WTC11 (cell line): ENCODE measurements at regions not wholly inside any gene's neighbourhood (a gene's known extent, or its start where the extent isn't known, plus 50 kb on each side); places are given as distances from the start of the nearest gene placed in this dataset.

Source experiments
- ATAC-seq: fragments of 200-7000 bp; cut with Tn5 transposase; 2 replicates; pipeline ENCODE4 v1.10.0; 2021; ENCODE audit warnings: mild to moderate bottlenecking, moderate library complexity
- CTCF ChIA-PET: fragments of 300-600 bp; sonication (Branson Sonifier 250); formaldehyde crosslinking; loops from one replicate; lab custom pipeline; 2021; ENCODE audit warnings: antibody characterized with exemption; lab: Charles Lee
- POLR2A ChIA-PET: fragments of 350-600 bp; sonication (Branson Sonifier 250); formaldehyde crosslinking; loops from one replicate; lab custom pipeline; 2021; ENCODE audit warnings: antibody characterized with exemption; lab: Charles Lee
- DNase-seq: peaks from one replicate; pipeline ENCODE4 v3.0.0; 2021; ENCODE audit warnings: low spot score
- H3K27ac Mint-ChIP-seq: 2 replicates; pipeline ENCODE4 v1.8.0; 2021; ENCODE audit warnings: mixed read lengths
- H3K27me3 Mint-ChIP-seq: 2 replicates; pipeline ENCODE4 v1.8.0; 2021; ENCODE audit warnings: low read depth, mild to moderate bottlenecking, moderate library complexity, mixed read lengths
- H3K36me3 Mint-ChIP-seq: 2 replicates; pipeline ENCODE4 v1.8.0; 2021; ENCODE audit warnings: mixed read lengths
- H3K4me1 Mint-ChIP-seq: 2 replicates; pipeline ENCODE4 v1.8.0; 2022; ENCODE audit warnings: mixed read lengths
- H3K4me3 Mint-ChIP-seq: 2 replicates; pipeline ENCODE4 v1.8.0; 2021; ENCODE audit warnings: mild to moderate bottlenecking, moderate library complexity, mixed read lengths
- H3K9me3 Mint-ChIP-seq: 2 replicates; pipeline ENCODE4 v1.8.0; 2021; ENCODE audit warnings: mixed read lengths
- E2F5 ChIP-seq: sonication (generic); formaldehyde crosslinking; IDR thresholded peaks from 2 replicates; pipeline ENCODE4 v1.8.1; 2022; ENCODE audit warnings: mild to moderate bottlenecking, moderate library complexity, missing genetic modification reagents
- EMX1 ChIP-seq: fragments of 250-450 bp; sonication (Bioruptor Pico); IDR thresholded peaks from 2 replicates; pipeline ENCODE4 v1.8.0; 2021; ENCODE audit warnings: mild to moderate bottlenecking
- FOXJ3 ChIP-seq: sonication (generic); formaldehyde crosslinking; IDR thresholded peaks from 2 replicates; pipeline ENCODE4 v1.9.0; 2021; ENCODE audit warnings: missing genetic modification reagents, mild to moderate bottlenecking, borderline replicate concordance
- KAT7 ChIP-seq: sonication (generic); formaldehyde crosslinking; IDR thresholded peaks from 2 replicates; pipeline ENCODE4 v1.8.1; 2023; ENCODE audit warnings: missing genetic modification reagents, mild to moderate bottlenecking, borderline replicate concordance
- NR1H2 ChIP-seq: sonication (generic); formaldehyde crosslinking; IDR thresholded peaks from 2 replicates; pipeline ENCODE4 v1.9.0; 2021; ENCODE audit warnings: mild to moderate bottlenecking, moderate library complexity, missing genetic modification reagents
- NR2C2 ChIP-seq: sonication (generic); formaldehyde crosslinking; IDR thresholded peaks from 2 replicates; pipeline ENCODE4 v1.8.0; 2022; ENCODE audit warnings: mild to moderate bottlenecking, missing genetic modification reagents
- SMAD4 ChIP-seq: sonication (generic); formaldehyde crosslinking; IDR thresholded peaks from 2 replicates; pipeline ENCODE4 v1.8.0; 2022; ENCODE audit warnings: mild to moderate bottlenecking, missing genetic modification reagents
- USF1 ChIP-seq: sonication (generic); formaldehyde crosslinking; IDR thresholded peaks from 2 replicates; pipeline ENCODE4 v1.8.0; 2022; ENCODE audit warnings: mild to moderate bottlenecking, missing genetic modification reagents
- ZNF263 ChIP-seq: sonication (generic); formaldehyde crosslinking; IDR thresholded peaks from 2 replicates; pipeline ENCODE4 v1.8.1; 2022; ENCODE audit warnings: low read depth, mild to moderate bottlenecking, moderate library complexity, missing genetic modification reagents
- ZNF423 ChIP-seq: fragments of 250-450 bp; sonication (Bioruptor Pico); IDR thresholded peaks from 2 replicates; pipeline ENCODE4 v2.1.2; 2022; ENCODE audit warnings: mild to moderate bottlenecking, moderate library complexity
- TF ChIP-seq, protein P1 (sequence below): sonication (generic); formaldehyde crosslinking; IDR thresholded peaks from 2 replicates; pipeline ENCODE4 v1.8.1; 2023; ENCODE audit warnings: mild to moderate bottlenecking, missing genetic modification reagents, borderline replicate concordance
- TF ChIP-seq, protein P2 (sequence below): sonication (generic); formaldehyde crosslinking; IDR thresholded peaks from 2 replicates; pipeline ENCODE4 v1.8.1; 2022; ENCODE audit warnings: mild to moderate bottlenecking, missing genetic modification reagents, moderate library complexity, borderline replicate concordance
- TF ChIP-seq, protein P3 (sequence below): fragments of 250-450 bp; sonication (Bioruptor Pico); IDR thresholded peaks from 2 replicates; pipeline ENCODE4 v1.9.0; 2021; ENCODE audit warnings: mild to moderate bottlenecking, borderline replicate concordance
- TF ChIP-seq, protein P4 (sequence below): sonication (generic); formaldehyde crosslinking; IDR thresholded peaks from 2 replicates; pipeline ENCODE4 v1.8.0; 2022; ENCODE audit warnings: missing genetic modification reagents

DNA sequence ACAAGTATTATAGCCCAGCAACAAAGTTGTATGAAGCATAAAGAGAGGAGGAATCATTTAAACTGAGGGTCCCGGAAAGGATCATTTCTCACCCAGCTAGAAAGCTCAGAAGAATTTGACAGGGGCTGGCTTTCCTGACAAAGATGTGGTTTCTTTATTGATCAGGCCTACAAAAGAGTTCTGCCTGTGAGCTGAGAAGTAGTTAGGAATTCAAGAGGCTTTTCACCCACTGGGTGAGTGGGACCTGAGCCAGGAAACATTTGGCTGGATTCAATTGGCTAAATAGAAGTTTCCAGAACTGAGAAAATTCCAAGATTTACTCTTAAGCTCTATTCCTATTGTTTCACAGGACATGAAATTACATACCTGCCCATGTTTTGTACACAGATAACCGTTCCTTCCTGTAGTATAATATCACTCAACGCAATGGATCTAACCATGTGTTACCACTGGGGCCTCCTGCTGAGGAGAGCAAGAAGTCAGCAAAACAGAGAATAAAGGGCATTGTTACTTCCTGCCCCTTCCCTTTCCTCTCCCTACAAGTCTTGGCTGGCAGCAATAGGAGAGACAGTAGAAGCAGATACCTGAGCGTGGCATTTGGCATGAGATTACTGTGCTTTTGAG is 53.9 kb upstream of the PAPSS2 start:
- TF ChIP-seq, protein P1, sequence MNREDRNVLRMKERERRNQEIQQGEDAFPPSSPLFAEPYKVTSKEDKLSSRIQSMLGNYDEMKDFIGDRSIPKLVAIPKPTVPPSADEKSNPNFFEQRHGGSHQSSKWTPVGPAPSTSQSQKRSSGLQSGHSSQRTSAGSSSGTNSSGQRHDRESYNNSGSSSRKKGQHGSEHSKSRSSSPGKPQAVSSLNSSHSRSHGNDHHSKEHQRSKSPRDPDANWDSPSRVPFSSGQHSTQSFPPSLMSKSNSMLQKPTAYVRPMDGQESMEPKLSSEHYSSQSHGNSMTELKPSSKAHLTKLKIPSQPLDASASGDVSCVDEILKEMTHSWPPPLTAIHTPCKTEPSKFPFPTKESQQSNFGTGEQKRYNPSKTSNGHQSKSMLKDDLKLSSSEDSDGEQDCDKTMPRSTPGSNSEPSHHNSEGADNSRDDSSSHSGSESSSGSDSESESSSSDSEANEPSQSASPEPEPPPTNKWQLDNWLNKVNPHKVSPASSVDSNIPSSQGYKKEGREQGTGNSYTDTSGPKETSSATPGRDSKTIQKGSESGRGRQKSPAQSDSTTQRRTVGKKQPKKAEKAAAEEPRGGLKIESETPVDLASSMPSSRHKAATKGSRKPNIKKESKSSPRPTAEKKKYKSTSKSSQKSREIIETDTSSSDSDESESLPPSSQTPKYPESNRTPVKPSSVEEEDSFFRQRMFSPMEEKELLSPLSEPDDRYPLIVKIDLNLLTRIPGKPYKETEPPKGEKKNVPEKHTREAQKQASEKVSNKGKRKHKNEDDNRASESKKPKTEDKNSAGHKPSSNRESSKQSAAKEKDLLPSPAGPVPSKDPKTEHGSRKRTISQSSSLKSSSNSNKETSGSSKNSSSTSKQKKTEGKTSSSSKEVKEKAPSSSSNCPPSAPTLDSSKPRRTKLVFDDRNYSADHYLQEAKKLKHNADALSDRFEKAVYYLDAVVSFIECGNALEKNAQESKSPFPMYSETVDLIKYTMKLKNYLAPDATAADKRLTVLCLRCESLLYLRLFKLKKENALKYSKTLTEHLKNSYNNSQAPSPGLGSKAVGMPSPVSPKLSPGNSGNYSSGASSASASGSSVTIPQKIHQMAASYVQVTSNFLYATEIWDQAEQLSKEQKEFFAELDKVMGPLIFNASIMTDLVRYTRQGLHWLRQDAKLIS (CRISPR knock-in tag): no peak
- TF ChIP-seq NR1H2 (CRISPR knock-in tag) (no peak), FOXJ3 (no peak), USF1 (no peak), ZNF263 (no peak), ZNF423 (CRISPR knock-in tag) (no peak), KAT7 (CRISPR knock-in tag) (no peak), NR2C2 (CRISPR knock-in tag) (no peak), E2F5 (CRISPR knock-in tag) (no peak), SMAD4 (CRISPR knock-in tag) (no peak), EMX1 (CRISPR knock-in tag) (no peak)
- TF ChIP-seq, protein P2, sequence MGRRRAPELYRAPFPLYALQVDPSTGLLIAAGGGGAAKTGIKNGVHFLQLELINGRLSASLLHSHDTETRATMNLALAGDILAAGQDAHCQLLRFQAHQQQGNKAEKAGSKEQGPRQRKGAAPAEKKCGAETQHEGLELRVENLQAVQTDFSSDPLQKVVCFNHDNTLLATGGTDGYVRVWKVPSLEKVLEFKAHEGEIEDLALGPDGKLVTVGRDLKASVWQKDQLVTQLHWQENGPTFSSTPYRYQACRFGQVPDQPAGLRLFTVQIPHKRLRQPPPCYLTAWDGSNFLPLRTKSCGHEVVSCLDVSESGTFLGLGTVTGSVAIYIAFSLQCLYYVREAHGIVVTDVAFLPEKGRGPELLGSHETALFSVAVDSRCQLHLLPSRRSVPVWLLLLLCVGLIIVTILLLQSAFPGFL (CRISPR knock-in tag): no peak
- TF ChIP-seq, protein P3, sequence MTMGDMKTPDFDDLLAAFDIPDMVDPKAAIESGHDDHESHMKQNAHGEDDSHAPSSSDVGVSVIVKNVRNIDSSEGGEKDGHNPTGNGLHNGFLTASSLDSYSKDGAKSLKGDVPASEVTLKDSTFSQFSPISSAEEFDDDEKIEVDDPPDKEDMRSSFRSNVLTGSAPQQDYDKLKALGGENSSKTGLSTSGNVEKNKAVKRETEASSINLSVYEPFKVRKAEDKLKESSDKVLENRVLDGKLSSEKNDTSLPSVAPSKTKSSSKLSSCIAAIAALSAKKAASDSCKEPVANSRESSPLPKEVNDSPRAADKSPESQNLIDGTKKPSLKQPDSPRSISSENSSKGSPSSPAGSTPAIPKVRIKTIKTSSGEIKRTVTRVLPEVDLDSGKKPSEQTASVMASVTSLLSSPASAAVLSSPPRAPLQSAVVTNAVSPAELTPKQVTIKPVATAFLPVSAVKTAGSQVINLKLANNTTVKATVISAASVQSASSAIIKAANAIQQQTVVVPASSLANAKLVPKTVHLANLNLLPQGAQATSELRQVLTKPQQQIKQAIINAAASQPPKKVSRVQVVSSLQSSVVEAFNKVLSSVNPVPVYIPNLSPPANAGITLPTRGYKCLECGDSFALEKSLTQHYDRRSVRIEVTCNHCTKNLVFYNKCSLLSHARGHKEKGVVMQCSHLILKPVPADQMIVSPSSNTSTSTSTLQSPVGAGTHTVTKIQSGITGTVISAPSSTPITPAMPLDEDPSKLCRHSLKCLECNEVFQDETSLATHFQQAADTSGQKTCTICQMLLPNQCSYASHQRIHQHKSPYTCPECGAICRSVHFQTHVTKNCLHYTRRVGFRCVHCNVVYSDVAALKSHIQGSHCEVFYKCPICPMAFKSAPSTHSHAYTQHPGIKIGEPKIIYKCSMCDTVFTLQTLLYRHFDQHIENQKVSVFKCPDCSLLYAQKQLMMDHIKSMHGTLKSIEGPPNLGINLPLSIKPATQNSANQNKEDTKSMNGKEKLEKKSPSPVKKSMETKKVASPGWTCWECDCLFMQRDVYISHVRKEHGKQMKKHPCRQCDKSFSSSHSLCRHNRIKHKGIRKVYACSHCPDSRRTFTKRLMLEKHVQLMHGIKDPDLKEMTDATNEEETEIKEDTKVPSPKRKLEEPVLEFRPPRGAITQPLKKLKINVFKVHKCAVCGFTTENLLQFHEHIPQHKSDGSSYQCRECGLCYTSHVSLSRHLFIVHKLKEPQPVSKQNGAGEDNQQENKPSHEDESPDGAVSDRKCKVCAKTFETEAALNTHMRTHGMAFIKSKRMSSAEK (CRISPR knock-in tag): no peak
- TF ChIP-seq, protein P4, sequence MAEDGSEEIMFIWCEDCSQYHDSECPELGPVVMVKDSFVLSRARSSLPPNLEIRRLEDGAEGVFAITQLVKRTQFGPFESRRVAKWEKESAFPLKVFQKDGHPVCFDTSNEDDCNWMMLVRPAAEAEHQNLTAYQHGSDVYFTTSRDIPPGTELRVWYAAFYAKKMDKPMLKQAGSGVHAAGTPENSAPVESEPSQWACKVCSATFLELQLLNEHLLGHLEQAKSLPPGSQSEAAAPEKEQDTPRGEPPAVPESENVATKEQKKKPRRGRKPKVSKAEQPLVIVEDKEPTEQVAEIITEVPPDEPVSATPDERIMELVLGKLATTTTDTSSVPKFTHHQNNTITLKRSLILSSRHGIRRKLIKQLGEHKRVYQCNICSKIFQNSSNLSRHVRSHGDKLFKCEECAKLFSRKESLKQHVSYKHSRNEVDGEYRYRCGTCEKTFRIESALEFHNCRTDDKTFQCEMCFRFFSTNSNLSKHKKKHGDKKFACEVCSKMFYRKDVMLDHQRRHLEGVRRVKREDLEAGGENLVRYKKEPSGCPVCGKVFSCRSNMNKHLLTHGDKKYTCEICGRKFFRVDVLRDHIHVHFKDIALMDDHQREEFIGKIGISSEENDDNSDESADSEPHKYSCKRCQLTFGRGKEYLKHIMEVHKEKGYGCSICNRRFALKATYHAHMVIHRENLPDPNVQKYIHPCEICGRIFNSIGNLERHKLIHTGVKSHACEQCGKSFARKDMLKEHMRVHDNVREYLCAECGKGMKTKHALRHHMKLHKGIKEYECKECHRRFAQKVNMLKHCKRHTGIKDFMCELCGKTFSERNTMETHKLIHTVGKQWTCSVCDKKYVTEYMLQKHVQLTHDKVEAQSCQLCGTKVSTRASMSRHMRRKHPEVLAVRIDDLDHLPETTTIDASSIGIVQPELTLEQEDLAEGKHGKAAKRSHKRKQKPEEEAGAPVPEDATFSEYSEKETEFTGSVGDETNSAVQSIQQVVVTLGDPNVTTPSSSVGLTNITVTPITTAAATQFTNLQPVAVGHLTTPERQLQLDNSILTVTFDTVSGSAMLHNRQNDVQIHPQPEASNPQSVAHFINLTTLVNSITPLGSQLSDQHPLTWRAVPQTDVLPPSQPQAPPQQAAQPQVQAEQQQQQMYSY (CRISPR knock-in tag): no peak
- ChIA-PET CTCF (no interaction called here), POLR2A (no interaction called here)
- ATAC-seq (peak; percentile 45), DNase-seq (no peak)
- Mint-ChIP-seq H3K27me3 (no peaks in the 10 kb centered on the region; the same call in 1 of the 2 replicates), H3K4me1 (peaks cover 49% of the 10 kb centered on the region), H3K9me3 (peaks cover 10% of the 10 kb centered on the region), H3K36me3 (peaks cover 10% of the 10 kb centered on the region), H3K27ac (0 out of 2 replicates have a peak overlapping the region, but pooled peaks have one; percentile 39), H3K4me3 (no peak overlapping the region)
